ENCODE measurements at regions not wholly inside any gene's neighbourhood (a gene's known extent, or its start where the extent isn't known, plus 50 kb on each side); places are given as distances from the start of the nearest gene placed in this dataset.

DNA sequence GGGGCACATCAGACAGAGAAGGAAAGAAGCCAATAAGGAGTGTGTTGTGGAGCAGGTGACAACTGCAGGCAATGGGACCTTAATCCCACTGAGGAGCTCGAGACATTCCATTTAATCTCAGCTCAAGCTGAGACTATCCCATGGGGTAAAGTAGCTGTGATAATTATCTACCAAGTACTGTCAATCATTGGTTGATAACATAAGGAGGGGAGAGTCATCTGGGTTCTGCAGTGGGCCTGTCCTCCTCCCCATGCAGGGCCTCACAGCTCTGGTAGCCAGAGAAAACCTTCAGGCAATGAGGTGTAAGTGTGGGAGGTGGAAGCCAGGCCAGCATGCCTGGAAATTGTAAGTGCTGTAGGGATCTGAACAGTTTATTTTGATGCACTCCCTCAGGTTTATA is 375.0 kb upstream of the ARID1B start:
- no peak for DNase-seq

- DNase-seq: no peak
Observed at GRCh38 chr6:156400487-156400886, 376.7 kb upstream of the ARID1B start.

DNA sequence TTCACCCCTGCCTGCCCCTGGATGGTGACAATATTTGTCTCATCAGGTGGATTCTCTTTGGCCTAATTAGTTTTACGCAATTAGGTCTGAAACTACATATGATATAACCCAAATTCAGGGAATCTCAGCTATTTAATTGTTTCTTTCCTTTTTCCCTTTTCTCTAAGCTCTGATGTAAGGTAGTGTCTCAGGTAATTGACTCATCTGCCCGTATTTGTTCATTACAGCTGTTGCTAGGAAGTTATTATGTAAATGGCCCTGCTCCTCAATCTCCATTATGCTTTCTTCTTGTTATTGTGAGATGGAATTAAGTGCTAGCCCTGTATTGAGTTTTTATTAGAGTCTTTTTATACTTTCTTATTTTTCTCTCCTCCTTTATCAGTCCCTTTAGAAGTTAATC is 378.2 kb upstream of the ARID1B start:
- no peak for DNase-seq

GRCh38 chr6:156398371-156398770 is 378.8 kb upstream of the ARID1B start:
- DNase-seq: no peak

DNA sequence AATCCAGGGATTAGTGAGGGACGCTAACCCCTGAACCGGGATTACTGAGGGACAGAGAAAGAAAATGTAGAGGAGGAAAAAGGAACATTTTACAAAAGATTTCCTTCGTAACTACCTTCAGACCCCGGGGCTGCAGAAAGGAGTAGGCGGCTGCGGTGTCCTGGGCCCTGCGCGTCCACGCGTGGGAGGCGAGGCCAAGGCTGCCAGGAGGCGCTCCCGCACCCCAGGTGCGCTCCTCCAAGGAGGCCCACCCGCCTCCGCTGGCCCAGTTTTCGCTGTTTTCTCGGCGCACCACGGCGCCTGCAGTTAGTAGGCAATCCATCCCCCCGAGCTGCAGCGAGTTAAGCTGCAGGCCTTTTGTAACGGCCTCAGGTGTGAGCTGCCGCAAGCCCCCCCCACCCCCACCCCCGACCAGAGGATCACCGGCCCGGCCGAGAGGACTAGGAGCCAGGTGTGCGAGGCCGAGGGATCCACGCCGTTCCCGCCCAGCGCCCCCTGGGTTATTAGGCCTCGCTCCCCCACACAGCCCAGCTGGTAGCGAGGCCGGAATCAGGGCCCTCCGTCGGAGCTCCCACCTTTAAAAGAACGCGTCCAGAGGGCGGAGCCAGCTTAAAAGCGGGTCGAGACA is 380.3 kb upstream of the ARID1B start:
- DNase-seq: no peak

DNA sequence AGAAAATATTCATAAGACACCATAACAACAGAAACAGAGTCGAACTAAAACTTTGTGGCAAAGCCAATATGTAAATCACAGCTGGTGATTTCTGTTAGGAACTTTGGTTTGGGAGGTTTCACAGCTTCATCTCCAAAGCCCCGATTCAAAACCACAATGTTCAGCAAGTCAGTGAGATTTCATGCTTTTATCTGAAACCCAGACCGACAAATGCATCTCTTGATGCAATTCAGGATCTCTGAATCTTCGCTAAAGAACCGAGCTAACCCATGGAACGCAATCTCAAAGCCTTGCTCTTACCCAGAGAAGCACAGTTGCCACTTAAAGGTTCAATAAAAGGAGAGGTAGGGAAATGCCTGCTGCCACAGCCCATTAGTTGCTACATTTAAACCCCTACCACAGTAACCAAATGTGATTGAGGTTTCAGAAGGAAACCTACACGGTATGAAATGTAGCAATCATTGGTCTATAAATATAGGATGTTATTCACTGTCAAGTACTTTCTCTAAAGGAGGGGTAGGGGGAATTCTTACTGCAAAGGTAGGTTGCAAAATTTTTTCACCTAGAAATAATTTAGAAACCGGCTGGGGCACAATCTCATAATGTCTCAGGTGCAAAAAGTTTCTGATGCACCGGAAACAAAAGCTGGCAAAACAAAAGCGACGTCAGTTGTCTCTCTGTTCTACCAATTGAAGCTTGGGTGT is 381.0 kb upstream of the ARID1B start:
- DNase-seq: no peak

DNA sequence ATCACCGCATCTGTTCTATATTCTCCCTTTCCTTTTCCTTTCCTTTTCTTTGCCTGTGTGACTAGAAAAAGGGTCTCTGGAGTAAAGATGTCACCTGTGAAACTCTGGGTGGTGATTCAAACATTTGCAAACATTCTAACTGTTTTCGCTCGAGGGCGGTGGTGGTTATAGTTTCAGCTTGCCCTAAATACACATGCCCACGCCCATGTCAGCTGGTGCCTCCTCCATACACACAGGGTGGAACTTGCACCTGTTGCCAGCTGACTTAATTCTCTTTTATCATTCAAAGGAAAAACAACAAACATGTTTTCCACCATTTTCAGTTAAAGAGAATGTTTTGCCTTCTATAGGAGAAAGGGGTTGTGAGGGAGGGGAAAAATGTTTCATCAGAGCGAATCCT is 381.9 kb upstream of the ARID1B start:
- DNase-seq: no peak

DNA sequence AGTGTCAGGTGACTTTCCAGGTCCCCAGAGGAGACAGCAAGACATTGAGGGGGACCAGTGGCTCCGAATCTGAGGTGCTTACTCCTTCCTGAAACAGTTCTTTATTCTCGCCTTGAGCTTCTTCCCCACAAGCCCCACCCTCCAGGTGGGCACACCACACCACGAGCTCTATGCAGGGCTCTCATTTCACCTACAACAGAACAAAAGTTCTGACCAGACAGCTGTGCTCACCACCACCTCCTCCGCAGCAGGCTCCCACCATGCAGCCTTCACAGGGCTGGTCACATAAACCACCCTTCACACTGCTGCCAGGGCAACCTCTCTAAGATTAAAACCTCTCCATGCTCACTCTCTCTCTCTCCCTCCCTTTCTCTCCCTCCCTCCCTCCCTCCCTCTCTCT is 384.5 kb upstream of the ARID1B start:
- DNase-seq: no peak

- DNase-seq: no peak
Observed at GRCh38 chr6:156391977-156392376, 385.2 kb upstream of the ARID1B start.

- DNase-seq: no peak
Observed at GRCh38 chr6:156391061-156391672, 386.0 kb upstream of the ARID1B start.

DNA sequence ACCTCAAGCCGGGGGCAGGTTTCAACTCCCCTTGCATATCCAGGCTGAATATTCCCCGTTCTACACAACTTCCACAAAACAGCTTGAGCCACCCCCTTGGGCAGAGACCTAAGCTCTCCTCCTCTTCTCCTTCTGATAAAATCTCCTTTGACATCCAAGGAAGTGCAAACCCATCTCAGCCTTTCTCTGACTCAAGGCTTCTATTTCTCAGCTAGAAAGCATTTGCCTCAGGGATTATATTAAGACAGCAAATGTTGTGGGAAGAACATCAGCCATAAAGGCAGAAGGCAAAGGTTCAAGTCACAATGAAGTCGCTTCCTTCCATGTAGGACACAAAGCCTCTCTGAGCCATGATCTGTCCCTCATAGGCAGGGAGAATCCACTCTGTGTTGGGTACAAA is 386.6 kb upstream of the ARID1B start:
- DNase-seq: no peak

DNA sequence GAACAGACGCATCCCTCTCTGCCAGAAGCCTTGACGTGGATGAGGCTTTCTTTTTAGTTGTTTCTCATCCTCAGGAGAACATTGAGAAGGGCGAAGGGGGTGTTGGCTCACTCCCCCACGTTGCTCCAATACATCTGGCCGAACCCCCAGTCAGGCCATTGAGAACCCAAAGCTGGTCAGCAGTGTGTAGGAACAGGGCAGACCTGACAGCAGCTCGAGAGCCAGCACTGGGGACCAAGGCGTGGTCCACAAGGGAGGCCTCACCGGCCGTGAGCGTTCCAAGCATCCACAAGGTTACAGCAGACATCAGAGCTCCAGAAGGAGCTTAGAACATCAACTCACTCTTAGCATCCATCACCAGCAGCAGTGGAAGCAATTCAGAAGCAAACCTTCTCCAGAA is 387.9 kb upstream of the ARID1B start:
- no peak for DNase-seq

DNA sequence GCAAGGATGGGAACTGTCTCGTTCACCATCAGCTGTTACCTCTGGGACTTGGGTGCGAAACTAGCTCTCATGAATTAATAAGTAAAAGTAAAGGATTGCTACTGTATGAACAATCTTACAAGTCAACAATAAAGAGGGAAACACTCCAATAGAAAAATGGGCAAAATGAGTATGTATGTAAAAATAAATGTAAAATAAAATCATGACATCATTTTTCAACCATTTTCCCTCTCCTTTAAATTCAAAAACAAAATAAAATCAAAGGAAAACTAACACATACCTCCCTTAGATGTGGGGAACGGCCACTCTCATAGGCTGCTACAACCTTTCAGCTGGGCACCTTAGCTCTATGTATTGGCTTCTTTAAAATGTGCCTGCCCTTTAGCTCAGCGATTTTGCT is 389.7 kb upstream of the ARID1B start:
- no peak for DNase-seq

DNA sequence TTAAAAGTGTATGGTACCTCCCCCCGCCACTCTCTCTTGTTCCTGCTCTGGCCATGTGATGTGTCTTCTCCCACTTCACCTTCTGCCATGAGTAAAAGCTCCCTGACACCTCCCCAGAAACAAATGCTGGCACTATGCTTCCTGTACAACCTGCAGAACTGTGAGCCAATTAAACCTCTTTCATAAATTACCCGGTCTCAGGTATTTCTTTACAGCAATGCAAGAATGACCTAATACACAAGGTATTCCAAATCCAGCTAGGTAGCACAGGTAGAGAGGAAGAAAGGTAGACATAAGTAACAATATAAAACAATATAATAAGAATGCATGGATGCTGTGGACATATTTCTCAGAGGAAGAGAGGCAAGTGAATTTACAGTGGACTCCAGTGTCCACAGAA is 394.1 kb upstream of the ARID1B start:
- DNase-seq: no peak

GRCh38 chr6:156379392-156380289 is 397.5 kb upstream of the ARID1B start:
- DNase-seq: peak; percentile 47

DNA sequence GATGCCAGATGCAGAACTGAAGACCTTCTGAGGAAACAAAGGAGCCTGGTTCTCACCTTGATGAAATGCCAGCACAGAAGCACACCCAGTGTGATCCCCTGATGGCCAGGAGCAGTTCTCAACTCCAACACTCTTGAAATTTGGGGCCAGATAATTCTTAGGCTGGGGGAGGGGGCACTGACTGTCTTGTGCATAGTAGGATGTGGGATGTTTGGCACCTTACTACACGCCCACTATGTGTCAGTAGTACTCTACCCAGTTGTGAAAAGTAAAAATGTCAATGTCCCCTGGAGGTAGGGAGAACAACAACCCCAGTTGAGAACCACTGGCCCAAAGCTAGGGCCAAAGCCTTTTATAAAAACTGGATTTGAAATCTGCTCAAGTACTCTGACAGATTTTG is 398.3 kb upstream of the ARID1B start:
- DNase-seq: no peak

DNA sequence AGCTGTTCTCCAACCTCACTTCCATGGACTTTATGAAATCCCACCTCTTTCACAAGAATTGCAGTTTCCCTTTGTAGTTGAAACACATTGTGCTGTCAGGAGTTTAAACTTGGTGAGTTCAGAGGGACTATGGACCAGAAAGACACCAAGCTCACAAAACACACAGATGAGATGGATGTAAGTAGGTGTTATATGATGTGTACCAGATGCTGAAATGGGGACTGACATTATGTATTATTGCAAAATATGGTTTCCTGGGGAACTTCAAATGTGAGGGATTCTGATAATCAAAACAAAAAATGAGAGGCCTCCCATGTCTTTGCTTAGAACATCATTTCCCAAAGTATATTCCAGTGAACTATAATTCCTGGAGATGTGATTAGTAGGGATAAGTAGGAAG is 401.1 kb upstream of the ARID1B start:
- no peak for DNase-seq

DNA sequence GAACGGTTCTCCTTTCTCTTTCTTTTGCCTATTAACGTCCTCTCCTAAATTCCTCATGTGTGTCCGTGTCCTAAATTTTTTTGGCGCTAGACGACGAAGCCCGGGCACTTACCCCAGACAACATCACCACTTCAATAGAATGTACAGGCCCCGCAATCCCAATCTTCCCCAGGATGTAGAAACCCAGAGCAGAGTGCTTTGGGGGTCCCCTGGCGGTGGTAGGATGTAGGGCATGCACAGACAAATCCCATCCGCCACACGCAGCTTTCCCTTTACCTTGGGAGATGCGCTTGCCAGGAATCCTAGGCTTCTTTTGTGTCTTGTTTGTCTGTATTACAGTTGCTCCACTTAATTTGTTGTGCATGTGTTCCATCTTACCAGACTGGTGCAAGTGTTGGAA is 417.3 kb upstream of the ARID1B start:
- no peak for DNase-seq

- no peak for DNase-seq
Observed at GRCh38 chr6:156352861-156353260, 424.3 kb upstream of the ARID1B start.

- no peak for DNase-seq
Observed at GRCh38 chr6:156351346-156351966, 425.7 kb upstream of the ARID1B start.

GRCh38 chr6:156350337-156350736 is 426.8 kb upstream of the ARID1B start:
- DNase-seq: no peak

DNA sequence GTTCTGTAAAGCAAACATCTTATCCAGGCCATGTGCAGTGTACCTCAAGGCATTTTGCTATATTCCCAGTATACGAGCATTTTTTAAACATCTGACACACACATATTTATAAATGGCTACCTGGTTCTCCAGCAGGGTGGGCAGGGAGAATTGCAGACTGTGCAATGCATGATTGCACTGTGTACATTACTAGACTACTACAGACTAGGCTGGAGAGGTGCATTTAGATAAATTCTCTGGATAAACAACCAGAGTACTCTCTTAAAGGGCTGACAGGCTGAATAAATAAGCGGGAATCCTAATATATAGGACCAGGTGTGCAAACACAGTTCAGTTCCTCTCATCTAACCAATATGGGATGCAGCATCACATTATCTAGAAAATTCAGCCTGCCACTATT is 428.3 kb upstream of the ARID1B start:
- DNase-seq: no peak

- DNase-seq: no peak
Observed at GRCh38 chr6:156348424-156348823, 428.8 kb upstream of the ARID1B start.

All from fibroblast of skin of right biceps (primary cell).